ENCODE measurements at regions not wholly inside any gene's neighbourhood (a gene's known extent, or its start where the extent isn't known, plus 50 kb on each side); places are given as distances from the start of the nearest gene placed in this dataset.
"Not testable (repeated sequence)": the region's sequence is repeated elsewhere in the genome, so short reads cannot be mapped to it uniquely, and the experiment has no call there.

GRCh38 chr3:182637350-182638110 lies 155.8 kb upstream of the ATP11B start:
- ATAC-seq (peak; percentile 97), DNase-seq (peak; percentile 66 to 80)
- intact Hi-C loops (cut with DNase I, micrococcal nuclease): no loop called here

DNA sequence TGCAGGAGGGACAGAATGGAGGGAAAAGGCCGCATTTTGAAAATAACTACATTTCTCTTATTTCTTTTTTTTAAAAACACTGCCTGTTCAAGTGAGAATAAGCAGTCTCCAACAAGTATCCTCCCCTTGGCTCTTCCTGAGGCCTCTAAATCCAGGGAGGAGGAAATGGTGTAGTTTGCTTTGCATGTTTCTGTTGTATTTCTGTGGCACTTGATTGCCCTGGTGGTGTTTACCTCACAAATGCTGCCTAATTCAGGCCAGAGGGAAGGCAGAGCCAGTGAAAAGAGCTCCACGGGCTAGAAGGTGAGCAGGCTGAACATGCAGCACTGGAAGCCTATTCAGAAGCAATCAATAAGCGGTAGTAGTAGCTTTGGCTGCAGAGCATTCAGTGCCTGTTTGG lies 149.3 kb upstream of the ATP11B start:
- ATAC-seq (peak; percentile 64), DNase-seq (no peak)
- intact Hi-C loops (cut with DNase I, micrococcal nuclease): no loop called here

DNA sequence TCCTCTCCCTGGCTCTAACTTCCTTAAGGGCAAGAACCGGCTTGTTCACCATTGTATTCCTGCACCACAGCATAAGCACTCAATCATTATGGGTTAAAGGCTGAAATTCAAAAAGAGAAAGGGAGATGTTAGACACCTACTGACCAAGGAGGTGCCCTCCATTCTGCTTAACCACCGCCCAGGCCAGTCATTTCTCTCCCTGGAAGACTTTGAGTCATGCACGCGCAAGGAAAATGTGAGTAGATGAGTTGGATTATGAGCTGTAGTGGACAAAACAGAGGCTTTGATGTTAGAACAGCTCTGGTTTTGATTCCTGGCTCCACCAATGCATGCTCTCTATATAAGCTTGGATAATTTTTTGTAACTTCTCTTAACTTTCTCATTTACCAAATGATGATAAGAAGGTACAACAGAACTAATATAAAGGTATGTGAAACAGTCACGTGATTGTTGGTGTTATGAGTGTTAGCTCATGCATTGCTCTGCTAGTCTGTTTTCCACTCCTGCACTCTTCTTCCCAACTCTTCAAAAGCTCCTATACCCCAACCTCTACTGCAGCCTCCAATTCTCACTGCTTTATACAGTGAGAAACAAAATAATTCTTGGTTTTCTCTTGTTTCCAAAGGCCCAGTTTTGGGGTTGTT lies 148.4 kb upstream of the ATP11B start:
- no peak for ATAC-seq
- intact Hi-C loops (cut with DNase I, micrococcal nuclease): no loop called here
- no peak for DNase-seq

- intact Hi-C loops (cut with DNase I, micrococcal nuclease): no loop called here
- ATAC-seq (peak; percentile 57), DNase-seq (peak in 1 of 2 donors; percentile 16)
These were observed 142.7 kb upstream of the ATP11B start for GRCh38 chr3:182650568-182651128.

- intact Hi-C loops (cut with DNase I, micrococcal nuclease): no loop called here
- DNase-seq (peak; percentile 39 to 60), ATAC-seq (peak; percentile 95)
These were observed 141.8 kb upstream of the ATP11B start for GRCh38 chr3:182651461-182651860.

DNA sequence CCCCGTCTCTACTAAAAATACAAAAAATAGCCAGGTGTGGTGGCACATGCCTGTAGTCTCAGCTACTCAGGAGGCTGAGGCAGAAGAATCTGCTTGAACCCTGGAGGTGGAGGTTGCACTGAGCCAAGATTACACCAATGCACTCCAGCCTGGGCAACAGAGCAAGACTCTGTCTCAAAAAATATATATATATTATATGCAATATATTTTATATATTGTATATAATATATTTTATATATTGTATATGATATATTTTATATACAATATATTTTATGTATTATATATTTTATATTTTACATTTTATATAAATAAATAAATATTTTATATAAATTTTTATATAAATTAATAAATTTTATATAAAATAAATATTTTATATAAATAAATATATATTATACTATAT lies 140.2 kb upstream of the ATP11B start:
- DNase-seq; ATAC-seq; intact Hi-C loops (cut with DNase I, micrococcal nuclease): not testable (repeated sequence)

GRCh38 chr3:182668541-182668940 lies 124.8 kb upstream of the ATP11B start:
- no peak for DNase-seq
- ATAC-seq: no peak
- intact Hi-C loops (cut with DNase I, micrococcal nuclease): no loop called here

DNA sequence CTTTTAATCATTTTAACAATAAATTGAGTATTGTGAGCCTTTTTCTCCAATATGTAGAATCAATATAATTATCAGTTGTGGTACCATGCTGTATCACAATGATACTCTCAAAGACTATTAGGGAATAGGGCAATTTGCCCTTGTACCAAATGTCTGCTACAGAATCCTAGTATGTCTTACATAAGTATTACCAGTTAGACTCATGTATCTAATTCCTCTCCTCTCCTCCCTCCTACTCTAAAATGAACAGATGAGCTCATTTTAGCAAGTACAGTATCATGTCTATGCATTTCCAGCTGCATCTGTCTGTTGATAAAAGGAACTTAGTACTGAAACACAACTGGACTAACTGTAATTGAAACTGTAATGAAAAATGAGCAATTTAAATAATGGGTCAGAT lies 124.3 kb upstream of the ATP11B start:
- intact Hi-C loops (cut with DNase I, micrococcal nuclease): no loop called here
- ATAC-seq (no peak), DNase-seq (no peak)

GRCh38 chr3:182671541-182671940 lies 121.8 kb upstream of the ATP11B start:
- intact Hi-C loops (cut with DNase I, micrococcal nuclease): no loop called here
- ATAC-seq: no peak
- no peak for DNase-seq

GRCh38 chr3:182671942-182672341 lies 121.4 kb upstream of the ATP11B start:
- intact Hi-C loops (cut with DNase I, micrococcal nuclease): no loop called here
- DNase-seq (no peak), ATAC-seq (no peak)

GRCh38 chr3:182673336-182673735 lies 120.0 kb upstream of the ATP11B start:
- ATAC-seq (no peak), DNase-seq (no peak)
- intact Hi-C loops (cut with DNase I, micrococcal nuclease): no loop called here

GRCh38 chr3:182682263-182683241 lies 110.8 kb upstream of the ATP11B start:
- DNase-seq: peak; percentile 66 to 81
- intact Hi-C loops (cut with DNase I, micrococcal nuclease): loop anchor here in 1 of 2 donors (10.0 kb wide), 1 partner anchor 978 kb away; no protein-coding TSS in a partner anchor
- peak; percentile 83 for ATAC-seq

- ATAC-seq: peak; percentile 69
- intact Hi-C loops (cut with DNase I, micrococcal nuclease): loop anchor here in 1 of 2 donors (10.0 kb wide), 1 partner anchor 979 kb away; no protein-coding TSS in a partner anchor
- peak; percentile 34 to 66 for DNase-seq
These were observed 109.9 kb upstream of the ATP11B start for GRCh38 chr3:182683453-182683852.

DNA sequence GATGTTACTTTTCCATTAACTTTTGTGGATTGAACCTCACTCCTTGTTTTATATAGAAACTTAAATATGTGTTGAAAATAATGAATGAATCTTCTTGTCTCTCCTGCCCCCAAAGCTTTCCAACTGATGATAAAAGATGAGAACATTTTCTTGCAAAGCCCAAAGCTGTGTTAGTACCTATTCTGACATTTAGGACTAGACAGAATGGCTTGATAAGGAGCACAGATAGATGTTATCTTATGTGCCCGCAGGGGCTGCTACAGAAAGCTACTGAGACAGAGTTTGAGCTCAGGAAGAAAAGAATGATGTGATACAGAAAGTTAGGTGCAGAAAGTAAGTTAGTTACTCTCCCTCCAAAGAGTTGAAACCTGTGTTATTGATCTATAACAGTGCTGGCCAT lies 109.4 kb upstream of the ATP11B start:
- intact Hi-C loops (cut with DNase I, micrococcal nuclease): loop anchor here in 1 of 2 donors (10.0 kb wide), 1 partner anchor 979 kb away; no protein-coding TSS in a partner anchor
- ATAC-seq: no peak
- no peak for DNase-seq

DNA sequence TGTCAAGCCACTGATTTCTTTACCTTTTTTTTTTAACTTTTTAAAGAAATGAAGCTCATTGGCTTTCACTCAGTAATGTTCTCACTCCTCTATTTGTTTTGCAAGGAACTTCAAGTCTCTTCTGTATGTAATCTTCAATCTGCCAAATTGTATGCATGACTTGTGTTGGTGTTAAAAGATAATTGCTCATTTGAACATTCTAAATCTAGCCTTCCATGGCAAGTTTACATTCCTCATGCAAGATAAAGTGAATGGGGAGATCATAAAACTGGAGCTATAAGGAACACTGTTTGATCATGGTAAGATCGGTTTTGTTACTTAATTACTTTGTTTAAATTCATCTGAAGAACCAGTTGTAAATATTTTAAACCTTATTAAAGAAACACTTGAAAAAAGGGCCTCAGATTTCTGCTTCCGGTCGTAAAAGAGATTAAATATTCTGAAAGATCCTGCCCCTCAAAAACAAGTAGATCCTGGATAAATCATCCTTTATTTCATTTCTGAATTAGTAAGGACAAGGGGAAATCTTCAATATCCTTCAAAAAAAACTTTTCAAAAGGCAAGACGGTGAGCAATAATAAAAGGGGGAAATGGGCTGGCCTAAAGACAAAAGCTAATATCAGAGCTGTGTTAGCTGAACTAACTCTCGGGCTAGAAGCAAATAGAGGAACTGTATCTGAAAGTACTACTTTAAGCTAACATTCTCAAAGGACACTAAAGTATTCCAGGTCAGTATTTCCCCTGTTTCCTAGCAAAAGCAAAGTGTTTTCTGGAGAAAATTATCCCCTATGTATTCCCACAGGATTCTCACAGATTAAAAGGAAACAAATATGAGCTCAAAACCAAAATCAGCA lies 107.0 kb upstream of the ATP11B start:
- intact Hi-C loops (cut with DNase I, micrococcal nuclease): loop anchor here in 1 of 2 donors (10.0 kb wide), 1 partner anchor 981 kb away; no protein-coding TSS in a partner anchor
- DNase-seq: no peak
- ATAC-seq: peak; percentile 41

GRCh38 chr3:182690172-182690571 lies 103.1 kb upstream of the ATP11B start:
- intact Hi-C loops (cut with DNase I, micrococcal nuclease): no loop called here
- no peak for ATAC-seq
- DNase-seq: no peak

DNA sequence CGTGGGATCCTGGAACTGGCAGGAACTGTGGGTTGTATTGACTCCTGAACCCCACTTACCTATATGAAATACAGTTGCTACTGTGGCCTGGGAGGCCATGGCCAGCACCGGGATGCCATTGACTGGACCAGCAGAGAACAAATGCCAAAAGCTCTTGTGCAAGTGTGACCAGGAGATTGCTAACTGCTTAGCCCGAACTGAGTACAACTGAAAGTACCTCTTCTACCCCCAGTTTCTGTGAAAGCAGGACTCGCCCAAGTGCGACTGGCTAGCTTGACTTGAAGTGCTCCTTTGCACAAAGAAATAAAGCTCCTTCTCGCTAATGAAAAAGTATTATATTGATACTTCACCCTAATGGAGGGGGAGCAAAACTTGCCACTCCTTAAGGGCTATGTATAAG lies 101.3 kb upstream of the ATP11B start:
- intact Hi-C loops (cut with DNase I, micrococcal nuclease): no loop called here
- DNase-seq (no peak), ATAC-seq (no peak)

DNA sequence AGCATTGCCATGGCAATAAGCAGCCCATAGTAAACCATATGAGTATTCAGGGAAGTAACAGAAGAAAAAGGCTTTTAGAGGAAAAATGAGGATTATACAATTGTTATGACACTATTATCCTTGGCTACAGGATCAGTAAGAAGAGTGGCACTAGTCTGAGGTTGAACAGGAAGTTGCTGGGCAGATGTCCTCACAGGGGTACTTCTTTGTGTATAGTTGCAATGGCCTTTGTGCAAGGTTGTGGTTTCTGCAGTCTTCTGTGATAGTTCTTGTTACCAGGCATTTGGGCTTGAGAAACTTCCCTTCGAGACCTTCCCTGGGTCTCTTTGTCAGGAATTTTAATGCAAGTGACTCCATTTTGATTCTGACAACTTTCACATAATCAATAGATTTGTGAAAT lies 100.6 kb upstream of the ATP11B start:
- intact Hi-C loops (cut with DNase I, micrococcal nuclease): no loop called here
- DNase-seq (no peak), ATAC-seq (no peak)

Measured in left colon (tissue), 2 donors.